Stimulated activated naive B cell treated with anti-CD40 and anti-IgM and Interleukin-4, amounts not matched to agents 10 μg/mL and 1 μg/mL and 100 μg/mL, for 72 hours (primary cell): ENCODE measurements at regions not wholly inside any gene's neighbourhood (a gene's known extent, or its start where the extent isn't known, plus 50 kb on each side); places are given as distances from the start of the nearest gene placed in this dataset.
"Not testable (repeated sequence)": the region's sequence is repeated elsewhere in the genome, so short reads cannot be mapped to it uniquely, and the experiment has no call there.

Experiments
- ATAC-seq, 2 donors: fragments of 150-1000 bp; cut with Tn5 transposase; replicated peaks; 2 replicates each; pipeline ENCODE4 v1.10.0; 2021; ENCODE audit warnings: moderate library complexity in 1 of 2
- DNase-seq: peaks from one replicate; pipeline ENCODE4 v3.0.0; 2021
- H3K27ac Mint-ChIP-seq: one replicate; pipeline ENCODE4 v1.8.0; 2022; ENCODE audit warnings: mild to moderate bottlenecking, mixed read lengths
- H3K27me3 Mint-ChIP-seq, 2 donors: one replicate each; pipeline ENCODE4 v1.8.0; 2022; ENCODE audit warnings: mixed read lengths in 2 of 2
- H3K36me3 Mint-ChIP-seq, 2 donors: one replicate each; pipeline ENCODE4 v1.8.0; 2022; ENCODE audit warnings: mixed read lengths in 2 of 2, mild to moderate bottlenecking in 1 of 2
- H3K4me1 Mint-ChIP-seq, 2 donors: one replicate each; pipeline ENCODE4 v1.8.0; 2022; ENCODE audit warnings: mixed read lengths in 2 of 2, mild to moderate bottlenecking in 1 of 2
- H3K4me3 Mint-ChIP-seq, 2 donors: one replicate each; pipeline ENCODE4 v1.8.0; 2022; ENCODE audit warnings: mild to moderate bottlenecking in 2 of 2, mixed read lengths in 2 of 2, moderate library complexity in 1 of 2
- H3K9me3 Mint-ChIP-seq, 2 donors: one replicate each; pipeline ENCODE4 v1.8.0; 2022; ENCODE audit warnings: mixed read lengths in 2 of 2, mild to moderate bottlenecking in 1 of 2

GRCh38 chr5:2352101-2352861 lies 399.2 kb downstream of the IRX2 start:
- DNase-seq, result no peak
- Mint-ChIP-seq H3K4me1 (no peaks in the 10 kb centered on the region), H3K27me3 (no peaks in the 10 kb centered on the region), H3K4me3 (no peak overlapping the region), H3K9me3 (peaks cover 6 to 9% of the 10 kb centered on the region in 2 donors), H3K36me3 (no peaks in the 10 kb centered on the region), H3K27ac (no peak overlapping the region)
- no peak for ATAC-seq

- not testable (repeated sequence) for H3K36me3 Mint-ChIP-seq, ATAC-seq, H3K27me3 Mint-ChIP-seq, H3K4me1 Mint-ChIP-seq, DNase-seq, H3K27ac Mint-ChIP-seq, H3K4me3 Mint-ChIP-seq
- peaks cover 6 to 13% of the 10 kb centered on the region in 2 donors for H3K9me3 Mint-ChIP-seq
These were observed 401.7 kb downstream of the IRX2 start for GRCh38 chr5:2349768-2350167.

GRCh38 chr5:2338686-2339085 lies 412.8 kb downstream of the IRX2 start:
- DNase-seq, result no peak
- Mint-ChIP-seq H3K36me3 (no peaks in the 10 kb centered on the region), H3K4me1 (no peaks in the 10 kb centered on the region), H3K9me3 (no peaks in the 10 kb centered on the region), H3K27ac (no peak overlapping the region), H3K4me3 (no peak overlapping the region), H3K27me3 (no peaks in the 10 kb centered on the region)
- ATAC-seq, result no peak

- H3K27me3 Mint-ChIP-seq, result no peaks in the 10 kb centered on the region
- no peak overlapping the region for H3K4me3 Mint-ChIP-seq
- ATAC-seq (no peak), DNase-seq (no peak)
- H3K4me1 Mint-ChIP-seq, result no peaks in the 10 kb centered on the region
- H3K27ac Mint-ChIP-seq, result no peak overlapping the region
- H3K36me3 Mint-ChIP-seq, result no peaks in the 10 kb centered on the region
- H3K9me3 Mint-ChIP-seq, result peaks cover 4 to 7% of the 10 kb centered on the region in 2 donors
These were observed 415.6 kb downstream of the IRX2 start for GRCh38 chr5:2335733-2336515.

- Mint-ChIP-seq H3K4me1 (no peaks in the 10 kb centered on the region), H3K27ac (no peak overlapping the region), H3K9me3 (peaks cover 4 to 7% of the 10 kb centered on the region in 2 donors), H3K27me3 (no peaks in the 10 kb centered on the region), H3K4me3 (no peak overlapping the region), H3K36me3 (no peaks in the 10 kb centered on the region)
- ATAC-seq (no peak), DNase-seq (no peak)
These were observed 416.2 kb downstream of the IRX2 start for GRCh38 chr5:2335125-2335732.

GRCh38 chr5:2334719-2335118 lies 416.8 kb downstream of the IRX2 start:
- DNase-seq, result no peak
- no peaks in the 10 kb centered on the region for H3K36me3 Mint-ChIP-seq
- no peaks in the 10 kb centered on the region for H3K4me1 Mint-ChIP-seq
- H3K27ac Mint-ChIP-seq, result no peak overlapping the region
- H3K9me3 Mint-ChIP-seq, result peaks cover 4 to 7% of the 10 kb centered on the region in 2 donors
- no peaks in the 10 kb centered on the region for H3K27me3 Mint-ChIP-seq
- no peak for ATAC-seq
- H3K4me3 Mint-ChIP-seq, result no peak overlapping the region

GRCh38 chr5:2333291-2333690 lies 418.2 kb downstream of the IRX2 start:
- H3K9me3 Mint-ChIP-seq, result peaks cover 4 to 7% of the 10 kb centered on the region in 2 donors
- no peaks in the 10 kb centered on the region for H3K27me3 Mint-ChIP-seq
- no peak overlapping the region for H3K27ac Mint-ChIP-seq
- H3K4me3 Mint-ChIP-seq, result no peak overlapping the region
- DNase-seq (no peak), ATAC-seq (no peak)
- no peaks in the 10 kb centered on the region for H3K4me1 Mint-ChIP-seq
- no peaks in the 10 kb centered on the region for H3K36me3 Mint-ChIP-seq

GRCh38 chr5:2332521-2332920 lies 419.0 kb downstream of the IRX2 start:
- Mint-ChIP-seq H3K36me3 (no peaks in the 10 kb centered on the region), H3K4me1 (no peaks in the 10 kb centered on the region), H3K9me3 (peaks cover 4 to 7% of the 10 kb centered on the region in 2 donors), H3K4me3 (no peak overlapping the region), H3K27me3 (no peaks in the 10 kb centered on the region), H3K27ac (no peak overlapping the region)
- no peak for ATAC-seq
- no peak for DNase-seq

- peaks cover 4 to 10% of the 10 kb centered on the region in 2 donors for H3K9me3 Mint-ChIP-seq
- H3K27ac Mint-ChIP-seq, result no peak overlapping the region
- DNase-seq (no peak), ATAC-seq (no peak)
- H3K4me1 Mint-ChIP-seq, result no peaks in the 10 kb centered on the region
- H3K27me3 Mint-ChIP-seq, result no peaks in the 10 kb centered on the region
- no peak overlapping the region for H3K4me3 Mint-ChIP-seq
- no peaks in the 10 kb centered on the region for H3K36me3 Mint-ChIP-seq
These were observed 420.9 kb downstream of the IRX2 start for GRCh38 chr5:2330325-2331130.

GRCh38 chr5:2329741-2330140 lies 421.7 kb downstream of the IRX2 start:
- DNase-seq (no peak), ATAC-seq (no peak)
- no peaks in the 10 kb centered on the region for H3K4me1 Mint-ChIP-seq
- no peak overlapping the region for H3K4me3 Mint-ChIP-seq
- H3K27me3 Mint-ChIP-seq, result no peaks in the 10 kb centered on the region
- H3K36me3 Mint-ChIP-seq, result no peaks in the 10 kb centered on the region
- peaks cover 4 to 10% of the 10 kb centered on the region in 2 donors for H3K9me3 Mint-ChIP-seq
- H3K27ac Mint-ChIP-seq, result no peak overlapping the region

GRCh38 chr5:2326601-2327000 lies 424.9 kb downstream of the IRX2 start:
- Mint-ChIP-seq H3K4me1 (no peaks in the 10 kb centered on the region), H3K27ac (no peak overlapping the region), H3K36me3 (no peaks in the 10 kb centered on the region), H3K9me3 (peaks cover 7% of the 10 kb centered on the region in 2 donors), H3K27me3 (no peaks in the 10 kb centered on the region), H3K4me3 (no peak overlapping the region)
- no peak for ATAC-seq
- no peak for DNase-seq

- no peaks in the 10 kb centered on the region for H3K4me1 Mint-ChIP-seq
- no peak for ATAC-seq
- no peaks in the 10 kb centered on the region for H3K36me3 Mint-ChIP-seq
- peaks cover 7% of the 10 kb centered on the region in 2 donors for H3K9me3 Mint-ChIP-seq
- no peaks in the 10 kb centered on the region for H3K27me3 Mint-ChIP-seq
- DNase-seq, result no peak
- H3K27ac Mint-ChIP-seq, result no peak overlapping the region
- H3K4me3 Mint-ChIP-seq, result no peak overlapping the region
These were observed 426.7 kb downstream of the IRX2 start for GRCh38 chr5:2324788-2325187.

GRCh38 chr5:2320611-2321010 lies 430.9 kb downstream of the IRX2 start:
- no peaks in the 10 kb centered on the region for H3K4me1 Mint-ChIP-seq
- H3K27ac Mint-ChIP-seq, result no peak overlapping the region
- no peaks in the 10 kb centered on the region for H3K36me3 Mint-ChIP-seq
- H3K4me3 Mint-ChIP-seq, result no peak overlapping the region
- peaks cover 4 to 7% of the 10 kb centered on the region in 2 donors for H3K9me3 Mint-ChIP-seq
- DNase-seq (no peak), ATAC-seq (no peak)
- H3K27me3 Mint-ChIP-seq, result no peaks in the 10 kb centered on the region

GRCh38 chr5:2317540-2317939 lies 433.9 kb downstream of the IRX2 start:
- DNase-seq, result no peak
- Mint-ChIP-seq H3K27me3 (no peaks in the 10 kb centered on the region), H3K4me3 (no peak overlapping the region), H3K27ac (no peak overlapping the region), H3K36me3 (no peaks in the 10 kb centered on the region), H3K4me1 (no peaks in the 10 kb centered on the region), H3K9me3 (peaks cover 6 to 7% of the 10 kb centered on the region in 2 donors)
- ATAC-seq, result no peak
